HUES6 (cell line): ENCODE measurements at regions not wholly inside any gene's neighbourhood (a gene's known extent, or its start where the extent isn't known, plus 50 kb on each side); places are given as distances from the start of the nearest gene placed in this dataset.

ENCODE experiments used
- H3K27ac ChIP-seq: 2 replicates; pipeline ENCODE4 v1.7.0; 2013; ENCODE audit warnings: low read depth, mild to moderate bottlenecking, low read length, inconsistent platforms
- H3K27me3 ChIP-seq: 2 replicates; pipeline ENCODE4 v1.6.1; 2013; ENCODE audit warnings: low read length; ENCODE audit not compliant: control insufficient read depth, insufficient read depth
- H3K36me3 ChIP-seq: 2 replicates; pipeline ENCODE4 v1.6.1; 2013; ENCODE audit warnings: low read length; ENCODE audit not compliant: control insufficient read depth, insufficient read depth
- H3K4me1 ChIP-seq: 2 replicates; pipeline ENCODE4 v1.6.1; 2013; ENCODE audit warnings: low read length; ENCODE audit not compliant: control insufficient read depth, insufficient read depth
- H3K4me3 ChIP-seq: 2 replicates; pipeline ENCODE4 v1.5.1; 2013; ENCODE audit warnings: low read depth, low read length
- H3K9ac ChIP-seq: one replicate; pipeline ENCODE4 v1.6.1; 2013; ENCODE audit warnings: mild to moderate bottlenecking, low read length
- H3K9me3 ChIP-seq: 2 replicates; pipeline ENCODE4 v1.6.1; 2013; ENCODE audit warnings: low read depth, low read length; ENCODE audit not compliant: control insufficient read depth, insufficient read depth

DNA sequence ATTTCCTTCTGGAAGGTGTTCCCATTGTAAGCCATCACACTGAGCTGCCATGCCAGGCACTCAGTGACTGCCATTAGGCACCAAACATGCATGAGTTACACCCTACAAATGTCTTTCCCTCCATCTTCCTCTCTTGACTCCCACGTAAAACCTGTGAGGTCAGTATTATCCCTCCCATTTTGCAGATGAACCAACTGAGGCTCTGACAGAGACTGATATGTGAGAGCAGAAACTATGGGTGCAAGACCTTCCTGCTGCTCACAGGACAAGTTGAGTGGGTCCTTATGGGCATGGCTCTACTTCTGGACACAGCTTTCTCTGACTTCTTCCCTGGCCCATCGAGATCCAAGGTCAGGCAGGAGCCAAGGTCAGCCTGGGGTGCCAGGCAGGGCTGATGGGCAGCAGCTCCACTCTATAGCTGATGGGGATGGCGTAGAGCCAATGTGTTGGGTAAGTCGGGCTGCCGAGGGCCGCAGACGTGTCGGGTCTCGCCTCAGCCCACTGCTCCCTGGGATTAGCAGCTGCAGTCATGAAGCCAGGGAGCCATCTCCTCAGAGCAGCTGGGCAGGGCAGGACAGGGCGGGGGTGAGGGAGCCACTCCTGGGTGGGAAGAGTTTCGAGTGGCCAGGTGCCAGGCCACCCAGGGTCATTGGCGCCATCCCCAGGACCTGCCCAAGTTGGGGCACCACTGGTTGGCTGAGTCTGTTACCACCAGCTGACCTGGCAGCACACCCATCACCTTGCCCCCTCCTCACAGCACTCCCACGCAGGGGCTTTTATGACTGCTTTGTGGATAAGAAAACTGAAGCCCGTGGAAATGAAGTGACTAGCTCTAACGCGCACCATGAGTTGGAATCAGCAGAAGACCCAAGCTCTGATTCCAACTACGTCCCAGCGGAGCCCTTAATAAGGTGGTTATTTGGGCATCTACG lies 117.8 kb upstream of the ZMIZ1 start:
- H3K9me3 ChIP-seq = no peaks in the 10 kb centered on the region
- no peaks in the 10 kb centered on the region for H3K27me3 ChIP-seq
- no peak overlapping the region for H3K4me3 ChIP-seq
- H3K36me3 ChIP-seq = no peaks in the 10 kb centered on the region
- no peak overlapping the region for H3K27ac ChIP-seq
- no peaks in the 10 kb centered on the region for H3K4me1 ChIP-seq
- H3K9ac ChIP-seq = no peak overlapping the region

DNA sequence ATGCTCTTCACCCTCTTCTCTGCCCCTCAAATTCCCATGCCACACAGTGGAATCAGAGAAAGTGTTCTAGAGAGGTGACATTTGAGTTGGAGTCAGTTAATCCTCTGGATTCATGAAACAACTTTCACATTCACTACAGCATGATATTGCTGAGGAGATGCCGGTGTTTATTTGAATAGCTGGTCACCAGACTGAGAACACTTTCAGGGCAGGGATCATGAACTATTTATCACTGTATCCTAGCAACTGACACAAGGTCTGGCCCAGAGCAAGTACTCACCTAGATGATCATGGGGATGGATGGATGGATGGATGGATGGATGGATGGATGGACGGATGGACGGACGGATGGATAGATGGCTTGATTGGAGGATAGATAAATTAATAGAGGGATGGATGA lies 116.7 kb upstream of the ZMIZ1 start:
- Histone ChIP-seq H3K4me1 (no peaks in the 10 kb centered on the region), H3K9ac (no peak overlapping the region), H3K36me3 (no peaks in the 10 kb centered on the region), H3K27ac (no peak overlapping the region), H3K27me3 (no peaks in the 10 kb centered on the region), H3K9me3 (no peaks in the 10 kb centered on the region), H3K4me3 (no peak overlapping the region)

DNA sequence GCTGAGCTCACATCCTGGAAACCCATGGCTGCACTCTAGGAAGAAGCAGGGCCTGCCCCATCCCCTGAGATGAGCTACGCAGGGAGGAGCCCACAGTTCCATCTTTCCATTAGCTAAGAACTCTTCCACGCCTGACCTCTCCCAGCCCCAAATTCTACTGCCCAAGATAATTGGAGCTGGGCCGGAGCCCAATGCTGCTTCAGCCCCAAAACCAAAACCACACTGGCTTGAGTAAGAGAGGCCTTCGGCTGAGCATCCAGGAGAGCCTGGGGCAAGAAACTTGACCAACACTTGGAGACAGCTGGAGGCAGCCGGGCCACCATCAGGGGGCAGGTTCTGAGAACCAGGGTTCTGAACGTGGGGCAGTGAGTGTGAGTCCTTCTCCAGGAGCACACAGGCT lies 116.1 kb upstream of the ZMIZ1 start:
- Histone ChIP-seq H3K27ac (no peak overlapping the region), H3K9ac (no peak overlapping the region), H3K36me3 (no peaks in the 10 kb centered on the region), H3K4me1 (no peaks in the 10 kb centered on the region), H3K27me3 (no peaks in the 10 kb centered on the region), H3K9me3 (no peaks in the 10 kb centered on the region), H3K4me3 (no peak overlapping the region)

DNA sequence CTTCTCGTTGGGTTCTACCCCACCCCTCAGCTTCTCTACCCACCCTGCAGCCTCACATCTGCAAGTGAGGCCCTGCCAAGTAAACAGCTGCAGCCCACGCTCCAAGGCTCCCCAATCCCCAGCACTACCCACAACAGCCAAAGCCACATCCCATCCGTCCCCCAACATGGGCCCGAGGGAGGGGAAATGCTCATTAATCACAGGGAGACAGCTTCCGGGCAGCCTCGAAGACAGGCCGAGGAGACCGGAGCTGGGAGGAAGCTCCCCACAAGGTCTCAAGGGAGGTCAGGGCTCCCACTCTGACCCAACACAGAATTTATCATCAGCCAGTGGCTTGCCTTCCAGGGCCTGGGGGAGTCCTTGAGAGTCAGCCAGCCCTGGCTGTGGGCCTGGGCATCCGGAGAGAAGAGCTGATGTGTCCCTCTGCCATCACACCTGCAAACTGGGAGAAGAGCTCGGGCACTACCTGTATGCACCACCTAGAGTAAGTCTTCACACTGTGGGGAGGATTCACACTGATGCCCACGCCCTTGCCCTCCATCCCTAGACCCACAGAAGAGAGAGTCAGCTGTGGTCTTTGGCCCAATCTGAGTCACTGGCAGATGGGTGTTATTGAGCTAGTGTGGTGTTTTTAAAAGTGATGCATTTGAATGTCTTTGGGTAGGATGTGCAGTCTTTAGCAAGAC lies 115.5 kb upstream of the ZMIZ1 start:
- no peaks in the 10 kb centered on the region for H3K9me3 ChIP-seq
- no peak overlapping the region for H3K27ac ChIP-seq
- no peaks in the 10 kb centered on the region for H3K27me3 ChIP-seq
- H3K4me3 ChIP-seq = no peak overlapping the region
- H3K4me1 ChIP-seq = no peaks in the 10 kb centered on the region
- no peaks in the 10 kb centered on the region for H3K36me3 ChIP-seq
- no peak overlapping the region for H3K9ac ChIP-seq

DNA sequence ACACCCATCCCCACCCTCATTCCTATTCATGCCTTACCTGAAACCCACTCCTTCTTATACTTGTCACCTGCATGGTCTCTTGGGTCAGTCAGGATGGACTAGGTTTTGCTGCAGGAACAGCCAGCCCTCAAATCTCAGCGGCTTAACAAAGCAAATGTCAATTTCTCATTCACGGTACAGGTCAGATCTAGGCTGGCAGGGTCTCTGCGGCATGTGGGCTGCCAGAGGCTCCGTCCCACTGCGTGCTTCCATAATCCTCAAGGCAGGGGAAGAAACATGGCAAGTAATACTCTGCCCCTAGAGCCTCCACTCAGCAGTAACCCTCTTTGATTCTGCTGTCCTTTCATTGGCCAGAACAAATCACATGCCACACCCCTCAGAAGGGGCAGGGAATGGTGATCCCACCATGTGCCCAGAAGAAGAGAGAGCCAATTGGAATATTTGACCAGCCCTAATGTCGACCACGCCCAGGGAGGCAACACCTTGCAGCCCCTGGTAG lies 114.9 kb upstream of the ZMIZ1 start:
- Histone ChIP-seq H3K27ac (no peak overlapping the region), H3K9me3 (no peaks in the 10 kb centered on the region), H3K4me3 (no peak overlapping the region), H3K27me3 (no peaks in the 10 kb centered on the region), H3K36me3 (no peaks in the 10 kb centered on the region), H3K9ac (no peak overlapping the region), H3K4me1 (no peaks in the 10 kb centered on the region)

DNA sequence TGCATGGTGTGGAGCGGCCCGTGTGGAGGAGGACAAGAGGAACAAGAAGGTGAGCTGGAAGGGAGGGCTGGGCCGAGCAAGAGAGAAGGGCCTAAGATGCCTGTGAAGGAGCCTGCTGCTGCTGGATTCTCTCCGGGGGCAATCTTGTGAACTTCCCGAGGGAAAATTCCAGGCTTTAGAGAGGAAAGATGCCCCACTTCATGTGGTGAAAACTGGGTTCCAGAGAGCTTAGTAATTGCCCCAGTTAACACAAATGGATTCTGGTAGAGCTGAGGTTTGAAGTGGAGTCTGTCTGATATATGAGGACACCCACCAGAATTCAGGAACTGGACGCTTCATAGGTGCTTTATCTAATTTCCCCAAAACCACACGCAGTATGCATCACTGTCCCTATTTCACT lies 114.1 kb upstream of the ZMIZ1 start:
- Histone ChIP-seq H3K27me3 (no peaks in the 10 kb centered on the region), H3K4me1 (no peaks in the 10 kb centered on the region), H3K4me3 (no peak overlapping the region), H3K9ac (no peak overlapping the region), H3K36me3 (no peaks in the 10 kb centered on the region), H3K27ac (no peak overlapping the region), H3K9me3 (no peaks in the 10 kb centered on the region)

DNA sequence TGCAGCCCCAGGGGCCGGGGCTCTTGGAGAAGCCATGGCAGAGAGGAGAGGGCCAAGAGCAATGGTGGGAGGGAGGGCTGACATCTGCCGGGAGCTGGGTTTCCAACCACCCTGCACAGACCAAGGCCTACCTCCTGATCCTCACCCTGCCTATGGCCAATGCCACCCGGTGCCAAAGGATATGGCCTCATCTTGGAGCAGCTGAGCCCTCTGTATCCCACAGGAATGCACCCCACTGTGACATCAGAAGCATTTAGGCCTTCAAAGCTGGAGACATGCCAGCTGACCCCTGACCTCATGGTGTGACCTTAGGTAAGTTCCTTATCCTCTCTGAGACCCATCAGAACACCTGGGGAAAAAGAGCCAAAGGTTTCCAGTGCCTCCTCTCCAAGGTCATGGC lies 113.6 kb upstream of the ZMIZ1 start:
- no peak overlapping the region for H3K27ac ChIP-seq
- H3K9ac ChIP-seq = no peak overlapping the region
- no peak overlapping the region for H3K4me3 ChIP-seq
- H3K4me1 ChIP-seq = no peaks in the 10 kb centered on the region
- H3K36me3 ChIP-seq = no peaks in the 10 kb centered on the region
- no peaks in the 10 kb centered on the region for H3K27me3 ChIP-seq
- no peaks in the 10 kb centered on the region for H3K9me3 ChIP-seq

DNA sequence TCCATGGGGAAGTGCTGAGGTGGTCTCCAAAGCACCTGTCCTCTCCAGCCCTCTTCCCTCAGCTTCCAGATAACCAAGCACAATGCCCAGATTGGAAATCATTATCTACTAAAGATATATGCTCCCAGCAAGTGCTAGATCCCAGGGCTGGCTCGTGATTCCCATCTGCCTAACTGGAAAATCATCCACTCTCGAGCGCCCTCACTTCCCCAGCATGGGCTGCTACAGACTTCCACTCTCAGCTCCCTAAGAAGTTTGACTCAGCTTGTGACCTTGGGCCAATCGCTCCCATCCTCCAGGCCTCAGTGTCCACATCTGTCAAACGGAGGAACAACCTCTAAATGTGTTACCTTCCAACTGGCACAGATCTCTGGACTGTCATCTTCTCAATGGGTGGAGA lies 112.4 kb upstream of the ZMIZ1 start:
- H3K27me3 ChIP-seq = no peaks in the 10 kb centered on the region
- no peak overlapping the region for H3K9ac ChIP-seq
- H3K4me1 ChIP-seq = peaks cover 3% of the 10 kb centered on the region
- H3K27ac ChIP-seq = no peak overlapping the region
- H3K4me3 ChIP-seq = no peak overlapping the region
- no peaks in the 10 kb centered on the region for H3K36me3 ChIP-seq
- no peaks in the 10 kb centered on the region for H3K9me3 ChIP-seq

DNA sequence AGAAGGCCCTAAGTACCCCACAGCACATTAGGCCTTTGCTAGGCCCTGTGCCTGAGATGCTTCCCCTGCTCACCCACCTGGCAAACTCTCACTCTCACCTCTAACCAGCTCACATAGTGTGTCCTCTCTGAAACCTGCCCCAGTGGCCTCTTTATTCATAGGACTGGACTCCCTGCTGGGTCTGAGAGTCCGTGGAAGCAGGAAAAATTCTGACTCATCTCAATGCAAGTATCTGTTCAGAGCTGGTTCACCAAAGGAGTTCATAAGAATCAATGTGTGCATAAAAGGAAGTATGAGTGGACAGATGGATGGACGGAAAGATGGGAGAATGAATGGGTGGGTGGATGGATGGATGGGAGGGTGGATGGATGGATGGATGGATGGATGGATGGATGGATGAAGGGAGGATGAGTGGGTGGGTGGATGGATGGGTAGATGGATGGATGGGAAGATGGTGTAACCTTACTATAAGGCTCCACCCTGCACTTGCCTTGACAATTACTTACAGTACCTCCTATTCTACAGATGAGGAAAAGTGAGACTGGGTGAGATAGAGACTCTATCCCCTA lies 111.2 kb upstream of the ZMIZ1 start:
- H3K9ac ChIP-seq = no peak overlapping the region
- no peaks in the 10 kb centered on the region for H3K27me3 ChIP-seq
- no peak overlapping the region for H3K27ac ChIP-seq
- no peak overlapping the region for H3K4me3 ChIP-seq
- no peaks in the 10 kb centered on the region for H3K9me3 ChIP-seq
- no peaks in the 10 kb centered on the region for H3K36me3 ChIP-seq
- peaks cover 13% of the 10 kb centered on the region for H3K4me1 ChIP-seq

DNA sequence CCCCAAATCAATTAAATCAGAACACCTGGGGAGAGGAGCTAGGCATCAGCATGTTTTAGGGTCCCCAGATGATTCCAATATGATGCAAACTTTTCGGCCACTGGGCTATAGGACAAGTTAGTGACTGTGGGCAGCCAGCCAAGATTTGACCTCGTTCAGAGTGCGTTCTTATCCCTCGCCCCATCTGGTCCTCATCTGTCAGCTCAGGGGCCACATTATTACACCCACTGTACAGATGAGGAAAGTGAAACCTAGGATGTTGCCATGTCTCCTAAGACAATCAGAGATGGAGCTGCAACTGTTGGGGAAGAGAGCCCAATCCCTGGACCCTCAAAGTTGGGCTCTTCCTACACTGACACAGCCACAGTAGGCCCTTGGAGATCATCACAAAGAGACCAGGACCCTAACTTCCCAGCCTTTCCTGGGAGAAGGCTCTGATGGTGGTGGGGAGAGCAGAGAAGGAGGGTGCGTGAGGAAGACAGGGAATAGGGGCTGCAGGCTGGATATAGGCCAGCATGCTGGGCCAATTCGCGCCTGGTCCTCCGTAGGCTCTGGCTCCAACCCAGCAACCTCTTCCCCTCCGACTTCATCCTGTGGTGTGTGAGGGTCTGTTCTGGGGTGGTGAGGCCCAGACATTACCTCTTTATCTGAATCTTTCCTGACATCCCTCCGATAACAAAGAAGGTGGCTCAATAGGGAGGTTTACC lies 109.4 kb upstream of the ZMIZ1 start:
- no peak overlapping the region for H3K9ac ChIP-seq
- H3K36me3 ChIP-seq = no peaks in the 10 kb centered on the region
- no peaks in the 10 kb centered on the region for H3K9me3 ChIP-seq
- H3K4me3 ChIP-seq = no peak overlapping the region
- no peak overlapping the region for H3K27ac ChIP-seq
- H3K4me1 ChIP-seq = peaks cover 31% of the 10 kb centered on the region
- no peaks in the 10 kb centered on the region for H3K27me3 ChIP-seq
